PC-3 (cell line): ENCODE measurements at regions not wholly inside any gene's neighbourhood (a gene's known extent, or its start where the extent isn't known, plus 50 kb on each side); places are given as distances from the start of the nearest gene placed in this dataset.

Experiments
- EZH2 ChIP-seq: fragments of 300-600 bp; sonication (generic); IDR thresholded peaks from one replicate; pipeline ENCODE4 v1.6.1; 2017; ENCODE audit warnings: antibody characterized with exemption, mild to moderate bottlenecking, low read length; ENCODE audit not compliant: unreplicated experiment
- TF ChIP-seq, protein P1 (sequence below): fragments of 300-600 bp; sonication (generic); conservative IDR thresholded peaks from 2 replicates; pipeline ENCODE4 v1.5.1; 2017; ENCODE audit warnings: antibody characterized with exemption, low read depth, mild to moderate bottlenecking, low read length

DNA sequence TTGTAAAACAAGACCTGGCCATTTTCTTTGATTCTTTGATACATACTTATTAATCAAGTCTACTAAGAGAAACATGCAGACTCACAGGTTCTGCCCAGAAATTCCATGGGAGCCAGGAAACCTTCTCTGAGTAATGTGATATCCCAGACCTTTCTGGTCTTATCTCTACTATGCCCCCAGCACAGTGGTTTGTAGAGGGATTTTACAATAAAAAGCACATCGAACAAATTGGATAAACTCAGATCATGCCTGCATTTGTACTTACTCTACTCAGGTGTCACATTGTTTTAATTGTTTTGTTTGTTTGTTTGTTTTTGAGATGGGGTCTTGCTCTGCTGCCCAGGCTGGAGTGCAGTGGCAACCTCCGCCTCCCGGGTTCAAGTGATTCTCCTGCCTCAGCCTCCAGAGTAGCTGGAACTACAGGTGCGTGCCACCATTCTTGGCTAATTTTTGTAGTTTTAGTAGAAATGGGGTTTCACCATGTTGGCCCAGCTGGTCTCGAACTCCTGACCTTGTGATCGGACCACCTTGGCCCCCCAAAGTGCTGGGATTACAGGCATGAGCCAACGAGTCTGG, 179.5 kb downstream of the ZNF608 start:
- TF ChIP-seq, protein P1, sequence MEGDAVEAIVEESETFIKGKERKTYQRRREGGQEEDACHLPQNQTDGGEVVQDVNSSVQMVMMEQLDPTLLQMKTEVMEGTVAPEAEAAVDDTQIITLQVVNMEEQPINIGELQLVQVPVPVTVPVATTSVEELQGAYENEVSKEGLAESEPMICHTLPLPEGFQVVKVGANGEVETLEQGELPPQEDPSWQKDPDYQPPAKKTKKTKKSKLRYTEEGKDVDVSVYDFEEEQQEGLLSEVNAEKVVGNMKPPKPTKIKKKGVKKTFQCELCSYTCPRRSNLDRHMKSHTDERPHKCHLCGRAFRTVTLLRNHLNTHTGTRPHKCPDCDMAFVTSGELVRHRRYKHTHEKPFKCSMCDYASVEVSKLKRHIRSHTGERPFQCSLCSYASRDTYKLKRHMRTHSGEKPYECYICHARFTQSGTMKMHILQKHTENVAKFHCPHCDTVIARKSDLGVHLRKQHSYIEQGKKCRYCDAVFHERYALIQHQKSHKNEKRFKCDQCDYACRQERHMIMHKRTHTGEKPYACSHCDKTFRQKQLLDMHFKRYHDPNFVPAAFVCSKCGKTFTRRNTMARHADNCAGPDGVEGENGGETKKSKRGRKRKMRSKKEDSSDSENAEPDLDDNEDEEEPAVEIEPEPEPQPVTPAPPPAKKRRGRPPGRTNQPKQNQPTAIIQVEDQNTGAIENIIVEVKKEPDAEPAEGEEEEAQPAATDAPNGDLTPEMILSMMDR, result no peak
- TF ChIP-seq EZH2, result no peak
